Left ventricle myocardium superior (tissue), 1 donor: ENCODE measurements at regions not wholly inside any gene's neighbourhood (a gene's known extent, or its start where the extent isn't known, plus 50 kb on each side); places are given as distances from the start of the nearest gene placed in this dataset. TPM values are rescaled to one million over a fixed set of nuclear protein-coding genes. Genes with fewer than 3 reads are reported as not detected.

ENCODE experiments used
- microRNA-seq: library from miRNA; unstranded; fragments of <30 nt; microRNA quantifications from one replicate; pipeline ENCODE4 v1.2.0, GENCODE V29; 2020; ENCODE audit warnings: borderline number of aligned reads
- donor health status: DM: no; HTN: yes; CAD: no; lungs with severe emphysema.

Small RNA genes lying in the stretch of these regions (microRNA-seq; reads per million reads assigned to microRNA genes)
- gene MIR1302-4 = not detected
